GM19035 (cell line): ENCODE measurements at regions not wholly inside any gene's neighbourhood (a gene's known extent, or its start where the extent isn't known, plus 50 kb on each side); places are given as distances from the start of the nearest gene placed in this dataset.
"Not testable (repeated sequence)": the region's sequence is repeated elsewhere in the genome, so short reads cannot be mapped to it uniquely, and the experiment has no call there.

ENCODE experiments used
- ATAC-seq: cut with Tn5 transposase; IDR thresholded peaks from one replicate; pipeline ENCODE4 v1.9.1; 2021; ENCODE audit not compliant: unreplicated experiment

DNA sequence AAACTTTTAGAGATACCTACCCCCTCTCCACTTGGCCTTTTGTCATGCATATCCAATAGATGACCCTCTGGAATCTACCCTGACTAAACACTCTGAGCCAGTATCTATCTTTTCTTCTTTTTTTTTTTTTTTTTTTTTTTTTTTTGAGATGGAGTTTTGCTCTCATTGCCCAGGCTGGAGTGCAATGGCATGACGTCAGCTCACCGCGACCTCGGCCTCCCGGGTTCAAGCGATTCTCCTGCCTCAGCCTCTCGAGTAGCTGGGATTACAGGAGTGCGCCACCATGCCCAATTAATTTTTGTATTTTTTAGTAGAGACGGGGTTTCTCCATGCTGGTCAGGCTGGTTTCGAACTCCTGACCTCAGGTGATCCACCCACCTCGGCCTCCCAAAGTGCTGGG, 50.8 kb upstream of the GRIN2B start:
- ATAC-seq: not testable (repeated sequence)

DNA sequence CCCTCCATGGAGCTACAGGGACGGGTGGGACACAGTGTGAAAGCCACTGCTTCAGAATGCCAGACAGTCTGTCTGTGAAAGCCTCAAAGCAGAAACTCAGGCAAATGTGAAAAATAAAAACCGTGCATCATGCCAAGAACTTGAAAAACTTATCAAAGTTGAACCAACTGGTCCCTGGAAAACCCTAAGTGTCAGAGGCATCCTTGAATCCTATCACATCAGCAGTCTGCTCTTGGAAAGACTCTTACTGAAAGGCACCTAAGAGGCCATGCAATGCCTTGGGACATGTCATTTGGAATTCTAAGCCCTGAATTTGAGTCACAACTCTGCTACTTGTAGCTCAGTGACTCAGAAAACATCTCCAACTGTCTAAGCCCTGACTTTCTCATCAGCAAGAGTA, 62.4 kb upstream of the GRIN2B start:
- ATAC-seq: no peak

DNA sequence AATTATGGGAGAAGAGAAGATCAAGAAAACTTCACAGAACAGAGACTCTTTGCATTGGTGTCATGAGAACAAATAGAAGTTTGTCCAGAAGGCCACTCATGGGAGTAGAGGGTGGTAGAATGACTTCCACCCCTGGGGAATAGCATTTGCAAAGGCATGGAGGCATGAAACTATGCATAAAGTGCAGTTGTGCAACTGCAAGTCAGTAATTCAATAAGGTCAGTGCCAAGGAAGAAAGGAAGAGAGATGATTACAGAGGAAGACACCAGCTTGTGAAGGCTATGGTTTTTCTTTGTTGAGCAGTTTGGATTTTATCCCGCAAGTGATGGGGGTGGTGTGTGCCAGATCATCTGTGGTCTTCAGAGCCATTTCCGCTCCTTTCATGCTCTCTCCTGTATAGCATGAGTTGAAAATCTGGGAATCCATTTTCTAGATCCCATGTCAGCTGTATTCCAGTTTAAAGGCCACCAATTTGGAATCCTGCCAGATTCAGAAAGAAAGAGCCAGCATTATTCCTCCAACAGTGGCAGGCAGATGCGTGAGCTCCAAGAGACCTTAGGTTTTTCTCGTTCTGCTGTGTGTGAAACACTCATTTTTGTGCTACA, 67.6 kb upstream of the GRIN2B start:
- ATAC-seq: no peak

DNA sequence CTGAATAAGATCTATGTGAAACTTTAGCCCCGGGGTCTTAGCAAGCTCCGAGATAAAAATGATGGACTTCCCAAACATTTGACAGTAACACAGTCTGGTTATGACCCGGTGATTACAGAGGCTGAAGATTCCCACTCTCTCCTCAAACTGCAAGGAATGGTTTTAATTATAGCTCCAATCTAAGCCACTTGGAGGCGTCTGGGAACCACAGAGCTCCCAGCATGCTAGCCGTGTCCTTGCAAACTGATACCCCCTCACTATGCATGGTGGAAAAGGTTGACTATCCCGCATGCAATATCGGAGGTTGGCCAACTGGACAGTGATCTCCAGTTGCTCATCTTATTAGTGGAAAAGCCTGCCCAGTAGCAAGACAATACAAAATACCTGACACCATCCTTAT, 76.5 kb upstream of the GRIN2B start:
- no peak for ATAC-seq

DNA sequence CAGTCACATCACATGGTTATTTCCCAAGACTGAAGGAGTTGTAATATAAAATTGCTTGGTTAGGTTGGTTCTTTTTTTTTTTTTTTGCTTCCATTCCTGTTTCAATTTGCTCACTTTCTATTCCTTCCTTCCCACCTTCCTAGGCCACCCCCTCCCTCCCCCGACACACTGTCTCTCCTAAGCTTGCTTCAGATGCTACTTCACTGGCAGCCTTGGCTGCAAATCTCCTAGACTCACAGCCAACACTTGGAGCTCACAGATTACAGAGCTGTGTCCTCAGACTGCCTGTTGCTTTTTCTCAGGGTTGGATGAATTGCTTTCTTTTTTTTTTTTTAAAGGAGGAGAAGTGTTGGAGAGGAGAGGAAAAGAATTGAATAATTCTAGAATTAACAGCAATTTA, 77.3 kb upstream of the GRIN2B start:
- no peak for ATAC-seq

DNA sequence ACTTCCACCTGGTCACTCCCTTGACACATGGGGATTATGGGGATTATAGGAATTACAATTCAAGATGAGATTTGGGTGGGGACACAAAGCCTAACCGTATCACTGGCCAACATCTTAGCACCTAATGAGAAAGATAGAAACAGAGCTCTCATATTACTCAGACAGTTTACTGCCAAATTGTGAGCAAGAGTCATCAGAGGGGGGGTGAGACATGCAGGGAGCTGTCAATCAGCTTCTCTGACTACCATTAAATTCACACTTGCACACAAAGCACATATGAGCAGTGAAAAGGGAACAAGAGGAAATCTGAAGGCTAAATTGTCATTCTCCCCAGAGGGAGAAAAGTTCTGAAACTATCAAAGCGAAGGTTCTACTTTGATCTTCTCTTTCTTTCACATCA, 78.1 kb upstream of the GRIN2B start:
- ATAC-seq: no peak

DNA sequence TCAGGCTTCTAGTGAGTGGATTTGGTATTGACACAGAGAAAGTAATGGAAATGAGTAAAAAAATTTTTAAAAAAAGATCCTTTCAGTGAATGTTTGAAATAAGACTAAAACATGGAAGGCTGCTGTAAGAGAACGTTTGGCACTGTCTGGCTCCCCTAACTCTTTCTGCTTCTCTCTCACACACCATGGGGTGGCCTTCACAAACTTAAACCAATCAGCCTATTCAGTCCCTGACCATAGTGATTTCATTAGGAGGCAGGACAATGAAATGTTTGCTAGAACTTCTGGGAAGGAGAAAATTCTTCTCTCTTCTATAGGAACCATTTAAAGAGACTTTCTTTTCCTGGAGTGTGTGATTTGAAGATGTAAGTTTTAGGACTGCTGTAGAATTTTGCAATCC, 84.2 kb upstream of the GRIN2B start:
- ATAC-seq: no peak

DNA sequence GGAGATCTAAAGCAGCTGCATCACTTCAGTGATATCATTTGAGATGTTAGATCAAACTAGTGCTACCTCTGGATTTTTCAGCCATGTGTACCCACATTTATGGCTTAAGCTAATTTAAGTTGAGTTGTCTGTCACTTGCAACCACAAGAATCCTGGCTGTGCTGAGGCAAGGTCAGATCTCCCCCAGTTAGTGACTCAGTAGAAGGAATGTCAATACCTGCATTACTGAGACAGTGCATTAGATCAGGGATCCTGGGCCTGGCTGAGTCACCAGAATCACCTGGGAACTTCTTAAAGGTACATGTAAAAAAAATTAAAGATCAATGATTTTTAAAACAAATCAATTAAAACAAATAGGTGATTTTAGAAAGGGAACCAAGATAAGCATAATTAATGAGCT, 84.6 kb upstream of the GRIN2B start:
- ATAC-seq: no peak

DNA sequence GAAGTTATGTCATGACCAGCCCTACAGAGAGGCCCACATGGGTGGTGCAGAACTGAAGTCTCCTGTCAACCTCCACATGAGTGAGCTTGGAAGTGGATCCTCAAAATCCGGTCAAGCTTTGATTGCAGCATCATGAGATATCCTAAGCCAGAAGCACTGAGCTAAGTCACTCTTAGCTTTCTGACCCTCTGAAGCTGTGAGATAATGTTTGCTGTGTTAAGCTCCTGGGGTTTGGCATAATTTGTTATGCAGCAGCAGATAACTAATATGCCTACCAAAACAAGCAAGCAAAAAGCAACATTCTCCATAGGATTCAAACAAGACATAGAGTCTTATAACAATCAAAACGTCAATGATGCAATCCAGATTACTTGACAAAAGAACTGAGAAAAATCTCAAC, 87.6 kb upstream of the GRIN2B start:
- ATAC-seq: no peak

DNA sequence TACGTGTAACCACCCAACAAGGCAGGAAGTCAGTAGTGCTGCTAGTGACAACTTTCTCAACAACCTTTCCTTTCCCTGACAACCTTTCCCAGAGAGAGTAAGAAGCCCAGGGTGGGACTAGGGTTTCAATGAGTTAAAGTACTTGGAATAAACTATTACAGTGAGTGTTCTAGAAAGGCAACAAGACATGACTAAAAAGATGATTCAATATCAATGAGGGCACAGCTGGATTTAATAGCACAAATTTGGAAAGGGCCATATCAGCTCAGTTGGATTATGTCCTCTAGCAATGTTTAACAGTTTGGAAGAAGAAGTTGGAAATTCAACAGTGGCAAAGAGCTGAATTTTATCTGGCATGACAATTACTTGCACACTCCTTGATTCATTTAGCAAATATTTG, 90.4 kb upstream of the GRIN2B start:
- no peak for ATAC-seq

DNA sequence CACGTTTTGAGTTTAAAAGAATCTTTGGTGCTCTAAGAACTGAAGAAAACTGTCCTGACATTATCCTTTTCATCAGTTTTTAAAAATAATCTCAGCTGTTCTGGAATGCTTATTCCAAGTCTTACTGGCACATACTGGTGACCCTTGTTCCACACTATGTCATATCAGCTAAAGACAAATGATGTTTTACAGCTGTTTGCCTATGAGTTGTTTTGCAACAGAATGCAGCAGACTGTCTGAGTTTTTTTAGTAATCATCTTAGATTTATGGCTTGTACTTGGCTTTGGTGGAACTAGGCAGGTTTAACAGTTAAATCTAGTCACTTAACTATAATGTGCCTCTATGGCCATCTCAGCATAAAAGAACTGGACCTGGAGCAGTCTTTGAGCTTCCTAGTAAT, 91.6 kb upstream of the GRIN2B start:
- ATAC-seq: no peak

DNA sequence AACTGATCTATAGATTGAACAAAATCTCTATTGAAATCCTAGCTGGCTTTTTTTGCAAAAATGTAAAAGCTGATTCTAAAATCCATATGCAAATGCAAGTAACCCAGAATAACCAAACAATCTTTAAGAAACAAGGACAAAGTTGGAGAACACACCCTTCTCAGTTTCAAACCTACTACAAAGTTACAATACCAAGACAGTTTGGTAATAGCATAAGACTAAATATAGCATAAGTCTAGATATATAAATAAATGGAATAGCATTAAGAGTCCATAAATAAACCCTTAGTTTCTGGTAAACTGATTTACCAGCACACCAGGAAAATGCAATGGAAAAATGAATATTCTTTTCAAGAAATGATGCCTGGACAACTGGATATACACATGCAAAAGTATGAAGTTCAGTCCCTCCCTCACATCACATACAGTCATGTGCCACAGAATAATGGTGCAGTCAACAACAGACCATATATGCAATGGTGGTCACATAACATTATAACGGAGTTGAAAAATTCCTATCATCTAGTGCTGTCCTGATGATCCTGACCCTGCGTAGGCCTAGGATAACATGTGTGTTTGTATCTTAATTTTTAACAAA, 94.5 kb upstream of the GRIN2B start:
- no peak for ATAC-seq

DNA sequence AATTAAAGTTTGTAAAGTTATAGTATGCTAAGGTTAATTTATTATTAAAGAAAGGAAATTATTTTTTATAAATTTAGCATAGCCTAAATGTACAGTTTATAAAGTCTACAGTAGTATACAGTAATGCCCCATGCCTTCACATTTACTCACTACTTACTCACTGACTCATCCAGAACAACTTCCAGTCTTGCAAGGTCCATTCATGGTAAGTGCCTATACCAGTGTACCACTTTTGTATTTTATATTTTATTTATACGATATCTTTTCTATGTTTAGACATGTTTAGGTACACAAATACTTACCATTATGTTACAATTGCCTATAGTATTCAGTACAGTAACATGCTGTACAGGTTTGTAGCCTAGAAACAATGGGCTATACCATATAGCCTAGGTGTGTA, 95.1 kb upstream of the GRIN2B start:
- no peak for ATAC-seq

DNA sequence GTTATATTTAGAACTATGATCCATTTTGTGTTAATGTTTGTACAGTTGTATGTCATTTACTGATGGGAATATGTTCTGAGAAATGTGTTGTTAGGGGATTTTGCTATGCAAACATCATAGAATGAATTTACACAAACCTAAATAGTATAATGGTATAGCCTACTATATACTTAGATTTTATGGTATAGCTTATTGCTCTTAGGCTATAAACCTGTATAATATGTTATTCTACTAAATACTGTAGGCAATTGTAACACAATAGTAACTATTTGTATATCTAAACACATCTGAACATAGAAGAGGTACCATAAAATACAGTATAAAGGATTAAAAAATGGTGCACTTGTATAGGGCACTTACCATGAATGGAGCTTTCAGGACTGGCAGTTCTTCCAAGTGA, 105.4 kb upstream of the GRIN2B start:
- no peak for ATAC-seq

DNA sequence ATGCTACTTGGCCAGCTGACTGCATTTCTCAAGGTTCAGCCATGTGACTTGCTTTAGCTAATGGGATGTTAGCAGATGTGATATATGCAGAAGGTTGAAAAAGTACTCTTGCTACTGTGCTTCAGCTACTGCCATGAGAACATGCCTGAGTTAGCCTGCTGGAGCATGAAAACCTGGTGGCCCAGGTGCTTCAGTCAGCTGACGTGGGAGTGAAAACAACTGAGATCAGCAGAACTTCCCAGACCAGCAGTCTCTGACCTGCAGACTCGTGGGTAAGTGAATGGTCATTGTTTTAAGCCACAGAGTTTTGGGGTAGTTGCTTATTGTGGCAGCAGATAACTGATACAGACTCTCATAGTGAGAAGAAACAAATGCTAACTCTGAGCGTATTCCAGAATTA, 118.6 kb upstream of the GRIN2B start:
- no peak for ATAC-seq

DNA sequence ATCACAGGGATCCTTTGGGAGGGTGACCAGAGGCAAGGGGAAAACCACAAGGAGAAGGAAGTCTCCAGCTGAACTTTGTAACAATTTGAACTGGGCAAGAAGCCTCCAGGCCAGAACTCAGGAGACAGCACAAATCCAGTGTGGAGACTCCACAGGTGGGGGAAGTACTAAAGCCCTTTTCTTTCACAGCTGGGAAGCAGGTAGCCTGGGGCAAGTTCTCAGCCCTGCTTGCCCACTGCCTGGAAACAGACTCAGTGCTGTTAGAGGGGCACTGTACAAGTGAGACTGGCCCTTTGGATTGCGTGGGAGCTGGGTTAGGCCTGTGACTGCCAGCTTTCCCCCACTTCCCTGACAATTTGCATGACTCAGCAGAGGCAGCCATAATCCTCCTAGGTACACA, 120.2 kb upstream of the GRIN2B start:
- ATAC-seq: not testable (repeated sequence)

DNA sequence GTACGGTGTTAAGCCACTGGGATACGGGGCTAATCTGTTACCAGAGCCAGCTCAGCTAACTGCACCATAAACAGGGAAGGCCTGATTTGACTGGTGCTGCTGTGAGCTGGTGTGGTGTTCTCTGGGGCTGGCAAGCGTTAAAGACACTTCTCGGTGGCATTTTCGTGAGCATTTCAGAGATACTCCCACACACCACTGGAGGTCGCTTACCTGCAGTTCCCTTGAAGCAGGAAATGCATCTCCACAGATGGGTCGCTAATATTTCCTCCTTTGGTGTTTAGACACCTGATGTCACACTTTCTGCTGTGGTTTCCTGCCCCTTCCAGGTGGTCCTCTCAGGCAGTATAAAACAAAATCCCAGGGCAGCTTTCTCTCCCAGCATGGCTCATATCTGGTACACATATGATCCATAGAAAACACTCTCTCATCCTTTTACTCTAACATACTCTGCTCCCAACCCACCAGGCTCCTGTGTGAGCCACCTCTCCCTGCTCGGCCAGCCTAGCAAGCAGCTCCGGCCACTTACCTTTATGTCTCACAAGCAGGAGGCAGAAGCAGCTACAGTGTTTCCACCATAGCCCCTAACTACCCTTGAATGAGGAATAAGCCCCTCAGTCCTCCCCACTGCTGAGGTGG, 129.9 kb upstream of the GRIN2B start:
- peak; percentile 99 for ATAC-seq

DNA sequence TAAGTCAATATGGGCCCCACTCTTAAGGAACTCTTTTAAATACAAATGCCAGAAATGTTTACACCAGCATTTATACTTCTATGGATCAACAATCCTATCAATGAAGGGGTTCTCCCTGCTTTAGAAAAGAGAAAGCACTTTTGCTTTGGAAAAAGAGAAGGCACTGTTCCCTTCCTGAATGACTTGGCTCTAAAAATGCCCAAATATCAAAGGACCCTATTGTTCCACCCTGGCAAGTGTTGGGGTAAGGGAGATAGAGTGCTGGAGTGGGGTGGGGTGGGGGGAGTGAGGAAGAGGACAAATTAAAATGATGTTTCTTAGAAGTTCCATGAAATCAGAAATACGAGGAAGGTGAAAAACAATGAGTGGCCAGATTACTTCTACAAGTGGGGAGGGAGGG, 131.6 kb upstream of the GRIN2B start:
- no peak for ATAC-seq

DNA sequence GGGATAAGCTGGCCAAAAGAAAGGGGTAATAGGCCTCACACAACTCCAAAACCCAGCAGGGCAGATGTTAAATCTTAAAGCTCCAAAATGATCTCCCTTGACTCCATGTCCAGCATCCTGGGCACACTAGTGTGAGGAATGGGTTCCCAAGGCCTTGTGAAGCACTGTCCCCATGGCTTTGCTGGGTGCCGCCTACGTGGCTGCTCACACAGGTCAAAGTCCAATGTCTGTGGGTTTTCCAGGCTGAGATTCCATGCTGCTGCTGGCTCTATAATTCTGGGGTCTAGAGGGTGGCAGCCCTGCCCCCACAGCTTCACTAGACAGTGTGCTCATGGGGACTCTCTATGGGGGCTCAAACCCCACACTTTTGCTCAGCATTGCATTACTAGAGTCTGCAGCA, 145.3 kb upstream of the GRIN2B start:
- no peak for ATAC-seq

DNA sequence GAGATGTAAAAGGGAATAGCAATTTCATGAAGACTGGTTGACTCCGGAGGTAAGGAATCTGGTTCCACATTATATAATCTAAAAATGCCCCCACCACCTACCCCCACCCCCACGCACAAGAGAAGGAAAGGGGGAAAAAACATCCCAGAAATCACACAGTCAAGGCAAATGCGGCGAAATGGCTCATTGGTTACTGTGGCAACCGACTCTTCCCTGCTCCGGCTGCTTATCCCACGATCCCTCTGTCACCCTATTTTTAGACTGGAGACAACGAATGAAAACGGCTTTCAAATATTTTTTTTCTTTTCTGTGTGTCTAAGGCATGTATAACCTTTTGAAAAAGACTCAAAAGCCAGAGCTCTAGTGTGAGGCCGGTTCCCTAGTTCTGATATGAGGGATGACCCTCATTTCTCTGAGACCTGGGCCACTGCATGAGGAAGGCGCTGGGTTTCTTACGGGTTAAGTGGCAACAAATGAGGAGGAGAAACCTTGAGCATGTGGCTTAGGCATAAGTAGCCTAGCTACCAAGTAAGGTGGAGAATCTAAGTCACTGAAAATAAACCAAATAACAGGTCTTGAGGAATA, 148.3 kb upstream of the GRIN2B start:
- no peak for ATAC-seq

DNA sequence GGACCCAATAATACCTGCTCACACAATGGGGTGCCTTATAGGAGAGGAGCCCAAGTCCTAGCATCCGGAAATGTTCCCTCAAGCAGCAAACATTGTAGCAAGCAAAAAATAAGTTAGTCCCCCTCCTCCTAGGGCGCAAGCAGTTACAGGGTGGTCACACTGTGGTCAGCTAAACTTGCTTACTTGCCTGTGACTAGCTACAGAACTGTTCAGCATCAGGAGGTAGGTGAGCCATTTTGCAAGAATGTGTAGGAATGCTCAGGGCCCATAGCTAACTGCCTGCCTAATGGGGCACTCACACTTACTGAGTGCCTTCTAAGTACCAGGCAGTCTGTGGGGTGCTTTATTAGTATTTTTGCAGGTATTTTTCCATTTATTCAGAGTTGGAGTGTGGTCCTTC, 154.6 kb upstream of the GRIN2B start:
- ATAC-seq: no peak

DNA sequence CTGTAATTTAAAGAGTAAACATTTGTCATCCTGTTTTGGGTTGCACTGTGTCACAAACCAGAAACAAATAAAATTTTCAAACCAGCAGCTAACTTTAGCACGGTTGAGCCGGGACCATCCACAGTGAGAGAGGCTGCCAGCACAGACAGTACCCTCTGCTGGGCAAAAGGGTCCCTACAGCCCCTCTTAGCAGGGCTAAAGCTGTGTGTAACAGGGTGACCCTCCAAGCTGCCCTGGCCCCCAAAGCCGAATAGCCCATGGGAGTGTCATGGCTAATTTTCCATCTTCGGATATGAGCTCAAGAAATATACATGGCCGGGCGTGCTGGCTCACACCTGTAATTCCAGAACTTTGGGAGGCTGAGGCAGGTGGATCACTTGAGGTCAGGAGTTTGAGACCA, 157.1 kb upstream of the GRIN2B start:
- ATAC-seq: no peak
